ENCODE measurements at regions not wholly inside any gene's neighbourhood (a gene's known extent, or its start where the extent isn't known, plus 50 kb on each side); places are given as distances from the start of the nearest gene placed in this dataset.

DNA sequence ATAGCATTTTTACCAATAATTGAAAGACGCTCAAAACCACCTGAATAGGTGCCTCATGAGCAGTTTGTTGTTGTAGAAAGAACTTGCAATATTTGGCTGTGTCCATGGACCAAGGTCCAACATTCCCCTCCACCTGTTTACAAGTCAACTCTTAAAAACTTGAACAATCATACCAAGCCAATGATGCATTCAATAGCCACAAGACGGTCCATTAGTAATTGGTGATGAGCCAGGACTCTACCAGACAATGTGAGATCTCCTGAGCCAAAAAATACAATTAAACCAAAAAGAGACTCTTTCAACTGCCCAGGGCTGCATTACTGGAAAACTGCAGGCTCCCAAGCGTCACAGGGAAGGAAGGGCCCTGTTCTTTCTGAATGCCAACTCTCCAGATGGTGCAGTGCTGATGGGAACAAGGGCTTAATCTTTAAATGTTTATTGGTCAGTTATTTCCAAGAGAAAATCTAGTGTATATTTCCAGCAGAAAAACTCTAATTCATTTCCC lies 118.8 kb upstream of the EPB41L3 start:
- no peaks in the 10 kb centered on the region for H3K4me1 Mint-ChIP-seq (ENCODE audit: unreplicated experiment)
- H3K27me3 Mint-ChIP-seq (ENCODE audit: unreplicated experiment): peaks cover 2% of the 10 kb centered on the region
- no peaks in the 10 kb centered on the region for H3K9me3 Mint-ChIP-seq (ENCODE audit: unreplicated experiment)
- TF ChIP-seq, protein P1, sequence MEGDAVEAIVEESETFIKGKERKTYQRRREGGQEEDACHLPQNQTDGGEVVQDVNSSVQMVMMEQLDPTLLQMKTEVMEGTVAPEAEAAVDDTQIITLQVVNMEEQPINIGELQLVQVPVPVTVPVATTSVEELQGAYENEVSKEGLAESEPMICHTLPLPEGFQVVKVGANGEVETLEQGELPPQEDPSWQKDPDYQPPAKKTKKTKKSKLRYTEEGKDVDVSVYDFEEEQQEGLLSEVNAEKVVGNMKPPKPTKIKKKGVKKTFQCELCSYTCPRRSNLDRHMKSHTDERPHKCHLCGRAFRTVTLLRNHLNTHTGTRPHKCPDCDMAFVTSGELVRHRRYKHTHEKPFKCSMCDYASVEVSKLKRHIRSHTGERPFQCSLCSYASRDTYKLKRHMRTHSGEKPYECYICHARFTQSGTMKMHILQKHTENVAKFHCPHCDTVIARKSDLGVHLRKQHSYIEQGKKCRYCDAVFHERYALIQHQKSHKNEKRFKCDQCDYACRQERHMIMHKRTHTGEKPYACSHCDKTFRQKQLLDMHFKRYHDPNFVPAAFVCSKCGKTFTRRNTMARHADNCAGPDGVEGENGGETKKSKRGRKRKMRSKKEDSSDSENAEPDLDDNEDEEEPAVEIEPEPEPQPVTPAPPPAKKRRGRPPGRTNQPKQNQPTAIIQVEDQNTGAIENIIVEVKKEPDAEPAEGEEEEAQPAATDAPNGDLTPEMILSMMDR (IDR thresholded peaks at IDR 0.05; ENCODE audit: unreplicated experiment): no peak
- H3K27ac Mint-ChIP-seq (ENCODE audit: unreplicated experiment): no peak overlapping the region
- no peaks in the 10 kb centered on the region for H3K36me3 Mint-ChIP-seq (ENCODE audit: low read depth, unreplicated experiment)
- DNase-seq (ENCODE audit: low spot score): no peak
- H3K4me3 Mint-ChIP-seq (ENCODE audit: unreplicated experiment): no peak overlapping the region

GRCh38 chr18:5661179-5661578 lies 117.4 kb upstream of the EPB41L3 start:
- no peak overlapping the region for H3K27ac Mint-ChIP-seq (ENCODE audit: unreplicated experiment)
- H3K36me3 Mint-ChIP-seq (ENCODE audit: low read depth, unreplicated experiment): no peaks in the 10 kb centered on the region
- no peak for DNase-seq (ENCODE audit: low spot score)
- no peaks in the 10 kb centered on the region for H3K9me3 Mint-ChIP-seq (ENCODE audit: unreplicated experiment)
- H3K27me3 Mint-ChIP-seq (ENCODE audit: unreplicated experiment): peaks cover 2% of the 10 kb centered on the region
- TF ChIP-seq, protein P1 (IDR thresholded peaks at IDR 0.05; ENCODE audit: unreplicated experiment): no peak
- H3K4me3 Mint-ChIP-seq (ENCODE audit: unreplicated experiment): no peak overlapping the region
- H3K4me1 Mint-ChIP-seq (ENCODE audit: unreplicated experiment): no peaks in the 10 kb centered on the region

GRCh38 chr18:5653802-5654201 lies 110.0 kb upstream of the EPB41L3 start:
- TF ChIP-seq, protein P1 (IDR thresholded peaks at IDR 0.05; ENCODE audit: unreplicated experiment): no peak
- DNase-seq (ENCODE audit: low spot score): no peak
- no peak overlapping the region for H3K4me3 Mint-ChIP-seq (ENCODE audit: unreplicated experiment)
- H3K9me3 Mint-ChIP-seq (ENCODE audit: unreplicated experiment): no peaks in the 10 kb centered on the region
- no peaks in the 10 kb centered on the region for H3K36me3 Mint-ChIP-seq (ENCODE audit: low read depth, unreplicated experiment)
- peaks cover 1% of the 10 kb centered on the region for H3K27me3 Mint-ChIP-seq (ENCODE audit: unreplicated experiment)
- no peak overlapping the region for H3K27ac Mint-ChIP-seq (ENCODE audit: unreplicated experiment)
- H3K4me1 Mint-ChIP-seq (ENCODE audit: unreplicated experiment): no peaks in the 10 kb centered on the region

DNA sequence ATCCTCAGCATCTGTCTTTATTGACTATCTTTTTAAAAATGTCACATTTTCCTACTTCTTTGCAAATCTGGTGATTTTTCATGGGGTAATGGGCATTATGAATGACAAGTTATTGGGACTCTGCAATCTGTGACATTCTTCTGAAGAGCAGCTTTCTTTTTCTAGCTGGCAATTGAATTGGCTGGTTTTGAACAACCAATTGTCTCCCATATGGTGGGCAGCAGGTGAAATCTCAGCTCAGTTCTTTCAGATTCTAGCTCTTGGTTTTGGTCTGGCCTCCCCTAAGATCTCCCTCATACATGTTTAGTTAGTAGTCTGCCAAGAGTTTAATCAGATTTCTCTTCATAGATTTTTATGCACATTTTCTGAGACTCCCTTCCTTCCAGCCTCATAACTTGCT lies 107.9 kb upstream of the EPB41L3 start:
- H3K27me3 Mint-ChIP-seq (ENCODE audit: unreplicated experiment): peaks cover 1% of the 10 kb centered on the region

DNA sequence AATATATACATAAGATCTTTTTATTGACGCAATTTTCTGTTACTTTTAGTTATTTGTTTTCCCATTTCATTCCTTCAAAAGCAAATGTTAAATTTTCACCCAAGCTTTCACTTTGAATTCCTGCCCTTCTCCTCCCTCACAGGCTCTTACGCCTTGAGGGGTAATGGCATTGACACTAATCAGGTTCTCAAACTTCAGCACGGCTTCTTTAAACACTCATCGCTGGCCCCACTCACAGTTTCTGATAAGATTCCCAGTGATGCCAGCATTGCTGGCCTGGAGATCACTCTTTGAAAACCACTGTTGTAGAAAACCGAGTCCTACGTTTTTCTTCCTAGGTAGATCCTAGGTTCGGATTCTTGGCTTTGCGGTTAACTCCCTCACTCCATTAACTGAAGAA lies 105.6 kb upstream of the EPB41L3 start:
- H3K4me3 Mint-ChIP-seq (ENCODE audit: unreplicated experiment): no peak overlapping the region
- no peaks in the 10 kb centered on the region for H3K4me1 Mint-ChIP-seq (ENCODE audit: unreplicated experiment)
- no peaks in the 10 kb centered on the region for H3K36me3 Mint-ChIP-seq (ENCODE audit: low read depth, unreplicated experiment)
- H3K9me3 Mint-ChIP-seq (ENCODE audit: unreplicated experiment): no peaks in the 10 kb centered on the region
- TF ChIP-seq, protein P1 (IDR thresholded peaks at IDR 0.05; ENCODE audit: unreplicated experiment): no peak
- no peaks in the 10 kb centered on the region for H3K27me3 Mint-ChIP-seq (ENCODE audit: unreplicated experiment)
- H3K27ac Mint-ChIP-seq (ENCODE audit: unreplicated experiment): no peak overlapping the region
- DNase-seq (ENCODE audit: low spot score): no peak

More for the DNA sequence above, 107.9 kb upstream of the EPB41L3 start:
- no peak overlapping the region for H3K4me3 Mint-ChIP-seq (ENCODE audit: unreplicated experiment)
- no peaks in the 10 kb centered on the region for H3K9me3 Mint-ChIP-seq (ENCODE audit: unreplicated experiment)
- no peaks in the 10 kb centered on the region for H3K4me1 Mint-ChIP-seq (ENCODE audit: unreplicated experiment)
- DNase-seq (ENCODE audit: low spot score): no peak
- H3K36me3 Mint-ChIP-seq (ENCODE audit: low read depth, unreplicated experiment): no peaks in the 10 kb centered on the region
- no peak overlapping the region for H3K27ac Mint-ChIP-seq (ENCODE audit: unreplicated experiment)
- TF ChIP-seq, protein P1 (IDR thresholded peaks at IDR 0.05; ENCODE audit: unreplicated experiment): no peak
